ENCODE measurements at regions not wholly inside any gene's neighbourhood (a gene's known extent, or its start where the extent isn't known, plus 50 kb on each side); places are given as distances from the start of the nearest gene placed in this dataset.

DNA sequence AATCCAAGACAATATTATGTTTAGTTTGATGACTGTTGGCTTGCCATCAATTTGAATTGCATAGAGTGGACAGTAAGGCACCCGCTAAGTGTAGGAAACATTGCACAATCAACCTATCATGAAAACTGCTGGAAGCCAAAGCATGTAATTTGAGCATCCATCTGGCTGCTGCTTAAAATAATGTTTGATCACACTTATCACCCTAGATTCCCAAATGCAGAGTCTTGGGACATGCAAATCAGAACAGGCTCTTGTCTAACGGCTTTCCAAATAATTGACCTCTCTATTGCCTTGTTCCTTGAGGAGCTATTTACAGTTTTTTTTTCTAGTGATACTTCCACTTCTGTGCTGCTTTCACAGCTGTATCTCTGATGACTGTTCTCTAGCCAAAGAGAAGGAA, 342.1 kb downstream of the PRR16 start:
- TF ChIP-seq GATA3 (IDR thresholded peaks at IDR 0.05; ENCODE audit: low read depth, low read length) = no peak
- no peak for TF ChIP-seq GATA2 (IDR thresholded peaks at IDR 0.05; ENCODE audit: low read depth, low read length)

Data from SH-SY5Y (cell line).